PFSK-1 (cell line): ENCODE measurements at regions not wholly inside any gene's neighbourhood (a gene's known extent, or its start where the extent isn't known, plus 50 kb on each side); places are given as distances from the start of the nearest gene placed in this dataset.

Experiments used
- REST ChIP-seq, 2 experiments: IDR thresholded peaks; 2 replicates each; pipeline versions ENCODE4 v1.6.1 to v1.8.0; 2011 to 2012; ENCODE audit warnings: low read depth in 2 of 2, low read length in 2 of 2, control low read depth in 1 of 2, inconsistent platforms in 1 of 2, mild to moderate bottlenecking in 1 of 2, moderate library complexity in 1 of 2; ENCODE audit not compliant: insufficient read depth in 1 of 2
- SIN3A ChIP-seq: IDR thresholded peaks from 2 replicates; pipeline ENCODE4 v1.6.1; 2012; ENCODE audit warnings: mild to moderate bottlenecking, low read length, moderate library complexity, borderline replicate concordance; ENCODE audit not compliant: insufficient read depth

- TF ChIP-seq SIN3A (no peak), REST (IDR thresholded peaks at IDR 0.05; ENCODE audit: insufficient read depth in 1 of 2, low read depth in 2 of 2, low read length in 2 of 2) (no peak)
Measured at GRCh38 chr11:134750619-134751018, 338.6 kb upstream of the B3GAT1 start.
